GM18858 (cell line): ENCODE measurements at regions not wholly inside any gene's neighbourhood (a gene's known extent, or its start where the extent isn't known, plus 50 kb on each side); places are given as distances from the start of the nearest gene placed in this dataset.
"Not testable (repeated sequence)": the region's sequence is repeated elsewhere in the genome, so short reads cannot be mapped to it uniquely, and the experiment has no call there.

Source experiments
- ATAC-seq: cut with Tn5 transposase; IDR thresholded peaks from one replicate; pipeline ENCODE4 v1.9.1; 2021; ENCODE audit not compliant: unreplicated experiment

- ATAC-seq: no peak
Observed at GRCh38 chr11:116066777-116067176, 562.6 kb upstream of the CADM1 start.

GRCh38 chr11:116065986-116066385 lies 561.8 kb upstream of the CADM1 start:
- ATAC-seq: peak; percentile 60

- no peak for ATAC-seq
Observed at GRCh38 chr11:116065191-116065895, 561.1 kb upstream of the CADM1 start.

- no peak for ATAC-seq
Observed at GRCh38 chr11:116062490-116063171, 558.4 kb upstream of the CADM1 start.

DNA sequence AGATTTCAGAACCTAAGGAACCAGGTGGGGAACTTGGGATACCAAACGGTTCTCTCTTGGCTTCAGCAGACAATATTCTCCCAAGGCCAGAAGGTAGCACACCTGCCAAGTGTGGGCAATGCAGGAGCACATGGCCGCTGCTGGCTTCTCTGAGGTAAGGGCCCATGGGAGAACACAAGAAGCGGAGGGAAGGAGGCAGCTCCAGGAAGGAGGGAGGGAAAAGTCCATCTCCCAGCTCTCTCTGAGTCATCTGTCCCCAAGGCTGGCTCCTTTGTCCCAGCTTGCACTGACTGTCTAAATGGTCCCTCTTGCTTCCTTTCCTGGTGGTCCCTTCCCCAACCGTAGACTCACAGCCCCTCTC lies 557.9 kb upstream of the CADM1 start:
- ATAC-seq: no peak

- ATAC-seq: no peak
Observed at GRCh38 chr11:116061322-116061721, 557.1 kb upstream of the CADM1 start.

GRCh38 chr11:116059919-116060318 lies 555.7 kb upstream of the CADM1 start:
- no peak for ATAC-seq

GRCh38 chr11:116057000-116057399 lies 552.8 kb upstream of the CADM1 start:
- ATAC-seq: no peak

- no peak for ATAC-seq
Observed at GRCh38 chr11:116055064-116055463, 550.8 kb upstream of the CADM1 start.

GRCh38 chr11:116053548-116053919 lies 549.3 kb upstream of the CADM1 start:
- ATAC-seq: no peak

DNA sequence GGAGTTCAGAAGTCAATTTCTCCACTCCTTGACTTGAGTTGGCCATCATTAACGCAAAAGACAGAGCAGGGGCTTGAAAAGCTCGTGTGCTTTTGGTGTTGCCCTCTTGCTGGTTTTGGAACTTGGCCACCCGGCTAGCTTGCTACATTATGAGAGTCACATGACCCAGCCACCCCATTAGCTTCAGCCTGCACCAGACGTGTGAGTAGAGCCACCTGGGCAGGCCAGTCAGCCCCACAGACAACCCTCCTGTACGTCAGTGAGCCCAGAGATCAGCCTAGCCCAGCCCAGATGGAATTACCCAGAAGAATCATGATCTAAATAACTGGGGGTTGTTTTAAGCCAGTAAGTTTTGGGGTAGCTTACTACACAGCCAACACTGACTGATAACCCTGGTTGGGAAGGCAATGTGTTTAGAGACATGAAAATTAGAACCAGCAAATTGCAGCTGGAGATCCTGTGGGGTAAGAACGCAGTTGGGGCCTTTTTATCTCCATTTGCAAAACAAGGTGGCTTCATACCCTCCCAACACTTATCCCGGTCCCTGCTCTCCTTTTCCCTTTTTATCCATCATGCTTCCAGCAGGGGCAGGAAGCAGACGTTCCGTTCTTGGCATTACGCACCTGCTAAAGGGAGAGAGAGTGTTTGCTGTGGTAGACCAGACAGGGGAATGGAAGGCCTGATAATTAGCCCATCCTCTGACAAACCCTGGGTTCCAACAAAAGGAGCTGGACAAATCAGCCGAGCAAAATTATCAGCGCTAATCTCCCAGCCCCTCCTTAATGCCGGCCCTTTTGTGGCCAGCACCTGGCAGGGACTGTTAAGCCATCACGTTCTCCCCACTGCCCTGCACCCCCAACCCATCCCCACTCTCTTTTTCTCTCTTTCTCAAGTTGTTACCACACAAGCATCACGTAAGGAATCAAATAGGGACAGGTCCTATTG lies 548.7 kb upstream of the CADM1 start:
- no peak for ATAC-seq

DNA sequence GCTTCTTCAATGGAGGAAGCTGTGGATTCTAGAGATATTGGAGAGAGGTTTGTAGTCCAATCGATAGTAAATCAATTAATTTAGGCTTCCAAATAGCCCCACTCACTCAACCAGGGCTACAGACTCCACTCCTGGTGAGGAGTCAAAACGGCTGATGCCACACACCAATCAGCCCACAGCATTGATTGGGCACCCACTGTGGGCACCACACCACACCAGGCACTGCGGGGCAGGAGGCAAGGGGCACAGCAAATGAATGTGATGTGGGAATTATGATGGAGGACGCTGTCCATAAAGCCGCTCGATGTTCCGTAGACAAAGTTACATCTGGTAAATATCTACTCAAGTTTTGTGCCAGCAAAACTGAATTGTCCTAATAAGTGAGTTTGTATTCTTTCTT lies 547.3 kb upstream of the CADM1 start:
- no peak for ATAC-seq

DNA sequence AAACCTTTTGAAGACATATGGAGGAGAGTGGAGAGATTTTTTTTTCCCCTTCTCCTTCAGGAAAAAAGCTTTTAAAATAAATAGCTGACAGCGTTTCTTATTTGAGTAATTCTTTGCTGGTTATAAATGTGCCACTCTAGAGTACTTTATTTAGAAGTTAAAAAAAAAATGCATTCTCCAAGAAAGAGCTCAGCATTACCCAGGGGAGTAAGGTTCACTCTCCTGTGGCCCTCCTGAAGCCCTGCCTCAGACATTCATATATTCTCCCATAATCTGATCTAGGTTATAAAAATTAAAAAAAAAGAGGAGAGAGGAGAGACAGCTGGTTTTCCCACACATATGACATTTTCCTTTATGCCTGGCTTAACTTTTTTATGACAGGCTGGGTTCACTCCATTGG lies 545.2 kb upstream of the CADM1 start:
- no peak for ATAC-seq

- no peak for ATAC-seq
Observed at GRCh38 chr11:116046127-116046526, 541.9 kb upstream of the CADM1 start.

DNA sequence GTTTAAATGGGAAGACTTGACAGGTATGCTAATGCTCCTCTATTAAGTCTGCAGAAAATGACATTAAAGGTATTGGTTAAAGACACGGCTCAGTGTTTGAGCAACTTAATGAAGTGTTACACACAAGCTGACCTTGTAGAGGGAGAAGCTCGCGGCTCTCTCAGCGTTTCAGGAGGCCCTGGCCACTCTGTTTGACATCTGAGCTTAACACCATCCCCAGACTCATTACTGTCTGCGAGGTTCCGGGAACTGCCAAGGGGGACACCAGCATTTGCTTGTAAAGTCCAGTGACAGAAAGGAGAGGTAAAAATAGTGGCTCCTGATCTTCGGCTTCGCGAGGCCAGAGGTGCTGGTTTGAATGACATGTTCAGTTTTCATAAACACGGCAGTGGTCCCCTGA lies 540.7 kb upstream of the CADM1 start:
- ATAC-seq: no peak

- ATAC-seq: no peak
Observed at GRCh38 chr11:116044520-116044919, 540.3 kb upstream of the CADM1 start.

DNA sequence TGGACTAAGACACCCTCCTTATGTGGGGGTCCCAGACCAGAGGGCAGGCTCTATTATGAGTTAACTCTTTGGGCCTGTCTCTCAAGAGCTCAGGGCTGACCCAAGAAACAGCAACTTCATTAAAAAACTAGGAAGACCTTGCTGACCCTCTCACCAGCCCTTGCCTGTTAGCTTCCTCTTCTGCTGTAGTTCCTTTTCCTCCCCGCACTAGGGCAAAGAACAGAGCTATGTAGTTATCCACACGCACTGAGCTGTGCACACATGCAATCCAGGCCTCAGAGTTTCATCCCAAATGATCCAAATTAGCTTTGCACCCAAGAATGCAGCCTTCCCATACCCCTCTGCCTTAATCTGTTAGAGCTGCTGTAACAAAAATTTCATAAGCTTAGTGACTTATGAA lies 539.6 kb upstream of the CADM1 start:
- ATAC-seq: no peak

DNA sequence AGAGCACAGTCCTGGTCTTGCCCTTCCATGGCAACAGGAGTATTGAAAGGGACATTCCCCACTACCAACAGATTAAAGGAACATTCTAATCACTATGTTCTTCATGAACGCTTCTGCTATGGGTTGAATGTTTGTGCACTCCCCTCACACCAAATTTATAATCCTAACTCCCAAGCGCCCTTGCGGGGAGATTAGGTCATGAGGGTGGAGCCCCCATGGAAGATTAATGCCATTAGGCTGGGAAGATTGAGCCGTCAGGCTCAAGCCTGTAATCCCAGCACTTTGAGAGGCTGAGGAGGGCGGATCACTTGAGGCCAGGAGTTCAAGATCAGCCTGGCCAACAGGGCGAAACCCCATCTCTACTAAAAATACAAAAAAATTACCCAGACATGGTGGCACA lies 538.8 kb upstream of the CADM1 start:
- ATAC-seq: not testable (repeated sequence)

- no peak for ATAC-seq
Observed at GRCh38 chr11:116042146-116042545, 537.9 kb upstream of the CADM1 start.

DNA sequence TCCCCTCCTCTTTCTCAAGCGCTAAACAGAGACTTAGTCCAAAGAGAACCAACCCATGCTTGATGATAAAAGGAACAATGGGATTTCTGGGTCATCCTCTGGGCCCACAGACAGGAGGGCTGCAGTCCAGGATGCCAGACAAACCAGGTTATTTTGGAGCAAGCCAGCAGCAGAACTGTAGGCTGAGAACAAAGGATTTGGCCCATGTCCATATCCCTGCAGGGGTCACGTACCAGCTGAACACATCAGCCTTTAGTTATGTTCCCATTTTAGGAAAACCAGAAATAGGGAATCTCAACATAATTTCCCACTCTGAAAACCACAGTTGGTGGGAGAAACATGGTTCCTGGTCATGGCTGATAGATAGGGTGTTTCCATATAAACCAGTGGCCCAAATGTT lies 533.6 kb upstream of the CADM1 start:
- ATAC-seq: no peak

DNA sequence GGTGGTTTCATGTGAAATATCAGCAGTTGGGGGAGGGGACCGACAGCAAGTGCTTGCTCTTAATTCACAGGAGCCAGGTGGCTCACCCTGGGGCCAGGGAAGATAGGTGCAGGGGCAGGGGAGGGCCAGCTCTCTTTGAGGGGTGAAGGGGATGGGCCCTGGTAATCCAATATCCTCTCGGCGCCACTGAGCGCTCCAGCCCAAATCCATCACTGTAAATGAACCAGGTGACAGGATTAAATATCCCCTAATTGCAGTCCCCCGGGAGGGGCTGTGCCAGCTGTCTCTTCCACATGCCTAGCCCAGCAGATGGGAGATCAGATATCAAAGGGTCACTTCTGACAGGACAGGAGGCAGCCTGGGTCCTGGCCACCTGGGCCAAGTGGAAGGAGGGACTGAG lies 531.8 kb upstream of the CADM1 start:
- ATAC-seq: no peak
